ENCODE measurements at regions not wholly inside any gene's neighbourhood (a gene's known extent, or its start where the extent isn't known, plus 50 kb on each side); places are given as distances from the start of the nearest gene placed in this dataset.

DNA sequence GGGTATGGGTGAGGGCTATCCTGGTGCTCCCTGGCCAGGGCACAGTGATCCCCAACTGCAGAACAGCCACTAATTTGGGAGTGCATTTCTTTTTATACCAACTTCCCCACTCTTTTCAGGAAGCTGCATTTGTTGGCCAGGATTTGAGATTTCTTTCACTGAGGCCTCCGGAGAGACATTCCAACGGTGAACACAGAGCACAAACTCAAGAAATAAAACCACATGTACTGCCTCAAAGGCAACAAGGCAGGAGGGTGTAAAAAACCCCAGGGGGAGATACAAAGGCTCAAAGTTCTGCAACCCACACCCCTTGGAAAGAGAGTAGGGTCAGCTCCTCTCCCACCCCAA, 65.3 kb downstream of the CPN2 start:
- H3K4me1 ChIP-seq = no peaks in the 10 kb centered on the region
- ATAC-seq (peak in 1 of 4 donors; percentile 6), FAIRE-seq (no peak), DNase-seq (no peak)
- H3K36me3 ChIP-seq = no peaks in the 10 kb centered on the region
- intact Hi-C loops (cut with DNase I) = no loop called here
- TF ChIP-seq, protein P1, sequence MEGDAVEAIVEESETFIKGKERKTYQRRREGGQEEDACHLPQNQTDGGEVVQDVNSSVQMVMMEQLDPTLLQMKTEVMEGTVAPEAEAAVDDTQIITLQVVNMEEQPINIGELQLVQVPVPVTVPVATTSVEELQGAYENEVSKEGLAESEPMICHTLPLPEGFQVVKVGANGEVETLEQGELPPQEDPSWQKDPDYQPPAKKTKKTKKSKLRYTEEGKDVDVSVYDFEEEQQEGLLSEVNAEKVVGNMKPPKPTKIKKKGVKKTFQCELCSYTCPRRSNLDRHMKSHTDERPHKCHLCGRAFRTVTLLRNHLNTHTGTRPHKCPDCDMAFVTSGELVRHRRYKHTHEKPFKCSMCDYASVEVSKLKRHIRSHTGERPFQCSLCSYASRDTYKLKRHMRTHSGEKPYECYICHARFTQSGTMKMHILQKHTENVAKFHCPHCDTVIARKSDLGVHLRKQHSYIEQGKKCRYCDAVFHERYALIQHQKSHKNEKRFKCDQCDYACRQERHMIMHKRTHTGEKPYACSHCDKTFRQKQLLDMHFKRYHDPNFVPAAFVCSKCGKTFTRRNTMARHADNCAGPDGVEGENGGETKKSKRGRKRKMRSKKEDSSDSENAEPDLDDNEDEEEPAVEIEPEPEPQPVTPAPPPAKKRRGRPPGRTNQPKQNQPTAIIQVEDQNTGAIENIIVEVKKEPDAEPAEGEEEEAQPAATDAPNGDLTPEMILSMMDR (IDR thresholded peaks at IDR 0.05) = no peak
- H3K4me3 ChIP-seq = no peak overlapping the region
- no peaks in the 10 kb centered on the region for H3K9me3 ChIP-seq
- no peak overlapping the region for H3K27ac ChIP-seq
- WGBS, 2 donors = 58 to 65% methylated on average over 2 of the region's 2 CpGs
- H3K27me3 ChIP-seq = no peaks in the 10 kb centered on the region

DNA sequence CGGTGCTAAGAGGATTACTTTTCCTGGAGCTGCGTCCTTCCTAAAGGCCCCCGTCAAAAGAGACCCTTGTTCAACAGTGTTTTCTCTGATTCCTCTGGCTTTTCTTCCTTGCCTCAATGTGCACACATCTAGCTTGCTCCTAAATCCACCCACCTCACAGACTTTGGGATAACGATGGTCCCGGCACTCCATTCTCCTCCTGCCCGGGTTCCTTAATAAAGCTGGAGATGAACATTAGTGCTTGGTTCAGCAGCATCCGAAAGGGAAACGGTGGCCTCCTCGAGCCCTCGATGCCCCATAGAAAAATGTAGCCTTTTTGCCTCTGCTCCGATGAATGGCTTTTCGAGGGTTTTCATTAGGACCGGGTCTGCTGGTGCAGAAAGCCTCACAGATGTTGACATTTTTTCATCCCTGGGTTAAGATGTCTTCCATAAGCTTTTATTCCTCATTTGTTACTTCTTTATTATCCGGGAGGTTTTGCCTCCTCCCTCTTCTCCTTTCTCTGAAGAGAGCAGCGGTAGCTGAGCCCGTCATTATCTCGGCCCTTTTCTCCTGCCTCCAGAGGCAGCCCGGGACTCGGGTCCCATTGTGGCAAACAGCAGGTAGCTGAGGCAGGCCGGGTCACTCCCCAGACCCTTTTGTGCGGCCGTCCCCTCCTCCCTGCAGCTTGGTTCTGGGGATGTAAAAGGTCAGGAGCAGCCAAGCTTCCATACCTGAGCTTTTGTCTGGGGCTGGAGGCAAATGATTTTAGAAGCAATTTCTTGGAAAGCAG, 64.6 kb downstream of the CPN2 start:
- TF ChIP-seq, protein P1 (IDR thresholded peaks at IDR 0.05) = no peak
- no peaks in the 10 kb centered on the region for H3K27me3 ChIP-seq
- H3K9me3 ChIP-seq = peaks cover 0 to 5% (median 0%) of the 10 kb centered on the region in 4 donors
- FAIRE-seq = no peak
- no peak for ATAC-seq
- no peaks in the 10 kb centered on the region for H3K4me1 ChIP-seq
- H3K4me3 ChIP-seq = no peak overlapping the region
- no peak overlapping the region for H3K27ac ChIP-seq
- H3K36me3 ChIP-seq = no peaks in the 10 kb centered on the region
- intact Hi-C loops (cut with DNase I) = no loop called here
- no peak for DNase-seq
- 73% methylated on average over 22 of the region's 22 CpGs for WGBS, 2 donors

DNA sequence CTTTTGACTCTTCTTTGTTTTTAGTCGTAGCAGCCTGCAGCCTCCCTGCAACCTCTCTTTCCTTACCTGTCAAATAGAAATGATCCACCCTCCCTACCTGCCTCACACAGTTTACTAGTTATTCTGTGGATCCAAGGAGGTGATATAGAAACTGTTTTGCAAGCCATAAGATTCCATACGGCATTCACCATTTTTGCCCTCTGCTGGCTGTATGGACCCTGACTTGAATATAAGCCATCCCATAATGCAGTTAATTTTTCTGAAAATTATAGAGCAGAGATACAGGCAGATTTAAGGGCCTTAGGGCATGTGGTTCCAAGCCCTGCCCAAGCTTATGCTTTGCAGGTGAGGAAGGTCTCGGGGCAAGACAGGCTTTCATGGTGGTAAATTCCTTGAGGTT, 63.8 kb downstream of the CPN2 start:
- TF ChIP-seq, protein P1 (IDR thresholded peaks at IDR 0.05) = no peak
- Histone ChIP-seq H3K27me3 (no peaks in the 10 kb centered on the region), H3K4me1 (no peaks in the 10 kb centered on the region), H3K36me3 (no peaks in the 10 kb centered on the region), H3K4me3 (no peak overlapping the region), H3K9me3 (peaks cover 0 to 5% (median 0%) of the 10 kb centered on the region in 4 donors), H3K27ac (peak overlapping the region; percentile 25 to 65 (median 40))
- 77 to 84% methylated on average over 3 of the region's 3 CpGs for WGBS, 2 donors
- ATAC-seq (no peak), DNase-seq (no peak), FAIRE-seq (no peak)
- intact Hi-C loops (cut with DNase I) = no loop called here

DNA sequence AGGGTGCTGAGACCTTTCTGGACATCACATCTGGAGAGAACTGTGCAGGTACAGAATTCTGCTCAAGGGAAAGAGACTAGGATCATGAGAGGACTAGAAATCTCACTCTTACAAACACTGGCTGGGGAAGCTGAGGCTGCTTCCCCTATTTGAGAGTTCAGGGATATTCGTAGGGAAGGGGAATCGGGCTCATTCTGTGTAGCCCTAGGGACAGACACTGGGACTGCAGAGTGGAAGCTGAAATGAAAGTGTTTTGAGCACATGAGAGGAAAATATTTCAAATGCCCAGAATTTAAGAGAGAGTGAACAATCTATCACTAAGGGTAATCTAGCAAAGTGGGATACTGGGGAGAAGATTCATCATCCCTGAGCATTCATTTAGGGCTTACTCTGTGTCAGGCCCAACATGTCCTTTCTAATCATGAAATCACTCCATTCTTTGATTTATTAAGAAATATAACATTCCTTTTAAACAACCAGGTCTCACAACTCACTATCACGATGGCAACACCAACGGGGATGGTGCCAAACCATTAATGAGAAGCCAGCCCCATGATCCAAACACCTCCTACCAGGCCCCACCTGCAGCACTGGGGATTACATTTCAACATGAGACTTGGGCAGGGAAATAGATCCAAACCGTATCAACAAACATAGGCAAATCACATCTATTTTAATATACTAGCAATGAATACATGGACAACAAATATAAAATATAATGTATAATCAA, 63.0 kb downstream of the CPN2 start:
- no peaks in the 10 kb centered on the region for H3K27me3 ChIP-seq
- TF ChIP-seq, protein P1 (IDR thresholded peaks at IDR 0.05) = no peak
- H3K4me1 ChIP-seq = no peaks in the 10 kb centered on the region
- FAIRE-seq (no peak), DNase-seq (peak in 2 of 6 donors; percentile 47 to 60), ATAC-seq (peak in 3 of 4 donors; percentile 69 to 84 (median 71))
- peak overlapping the region; percentile 25 to 65 (median 40) for H3K27ac ChIP-seq
- no peak overlapping the region for H3K4me3 ChIP-seq
- intact Hi-C loops (cut with DNase I) = no loop called here
- H3K9me3 ChIP-seq = peaks cover 0 to 5% (median 0%) of the 10 kb centered on the region in 4 donors
- H3K36me3 ChIP-seq = no peaks in the 10 kb centered on the region
- 59 to 61% methylated on average over 5 of the region's 5 CpGs for WGBS, 2 donors

Data from pancreas (tissue), 10 donors.